Transverse colon (tissue), 4 donors: ENCODE measurements at regions not wholly inside any gene's neighbourhood (a gene's known extent, or its start where the extent isn't known, plus 50 kb on each side); places are given as distances from the start of the nearest gene placed in this dataset.

Experiments used
- DNase-seq: peaks from one replicate; pipeline ENCODE4 v3.0.0-alpha.2; 2019
- H3K27ac ChIP-seq, 4 donors: fragments of 200-600 bp; sonication (generic); 2 replicates each; pipeline ENCODE4 v1.5.1; 2016 to 2018; ENCODE audit warnings: inconsistent platforms in 4 of 4
- H3K27me3 ChIP-seq: fragments of 200-600 bp; sonication (generic); 2 replicates; pipeline ENCODE4 v1.5.1; 2017; ENCODE audit warnings: inconsistent platforms
- H3K36me3 ChIP-seq, 4 donors: fragments of 200-600 bp; sonication (generic); 2 replicates each; pipeline ENCODE4 v1.5.1; 2017 to 2019; ENCODE audit warnings: inconsistent platforms in 4 of 4
- H3K4me1 ChIP-seq, 4 donors: fragments of 200-600 bp; sonication (generic); 2 replicates each; pipeline ENCODE4 v1.5.1; 2017 to 2020; ENCODE audit warnings: inconsistent platforms in 4 of 4
- H3K4me3 ChIP-seq, 4 donors: fragments of 200-600 bp; sonication (generic); 1 replicate in 1 of 4; 2 replicates in 3 of 4; pipeline versions ENCODE4 v1.5.1 to v1.6.1; 2017 to 2019; ENCODE audit warnings: inconsistent platforms in 4 of 4
- H3K9me3 ChIP-seq, 2 donors: fragments of 200-600 bp; sonication (generic); 2 replicates each; pipeline ENCODE4 v1.5.1; 2017 to 2019; ENCODE audit warnings: inconsistent platforms in 2 of 2
- CTCF ChIP-seq, 5 experiments: fragments of 200-600 bp in 3 of 5; fragments of 450-650 bp in 2 of 5; sonication (generic) in 3 of 5; IDR thresholded peaks; 1 replicate in 2 of 5; 2 replicates in 3 of 5; pipeline ENCODE4 v1.5.1; 2016 to 2017; ENCODE audit warnings: antibody characterized with exemption in 5 of 5, inconsistent platforms in 3 of 5, mild to moderate bottlenecking in 2 of 5, moderate library complexity in 1 of 5
- EP300 ChIP-seq: sonication (generic); formaldehyde crosslinking; IDR thresholded peaks from one replicate; pipeline ENCODE4 v1.6.1; 2017; ENCODE audit warnings: antibody characterized with exemption, low read depth
- POLR2A ChIP-seq: fragments of 450-650 bp; IDR thresholded peaks from one replicate; pipeline ENCODE4 v1.6.1; 2016; ENCODE audit warnings: antibody characterized with exemption, mild to moderate bottlenecking, moderate library complexity
- POLR2AphosphoS5 ChIP-seq, 3 donors: sonication (generic); formaldehyde crosslinking; IDR thresholded peaks; one replicate each; pipeline ENCODE4 v1.6.1; 2016; ENCODE audit warnings: antibody characterized with exemption in 3 of 3
- WGBS, 2 donors: methylation state at CpG; one replicate each; pipeline ENCODE4 v1.1.5; 2018; ENCODE audit warnings: low coverage in 1 of 2; 5-methylcytosine and 5-hydroxymethylcytosine counted together
- in situ Hi-C, 4 donors: fragments of 200-750 bp; cut with MboI; loops; one replicate each; pipeline versions ENCODE4 v1.15.0 to v1.15.1; 2017; ENCODE audit warnings: low sequenced_read_pairs in 3 of 4, low pct_ligation_motif_present in 1 of 4, low pct_unique_long_range_greater_than_20kb in 1 of 4
- intact Hi-C: fragments of 100-400 bp; cut with DNase I; formaldehyde crosslinking; loops from one replicate; pipeline ENCODE4 v1.15.1; 2023; ENCODE audit warnings: low total_unique reads

- 72 to 74% methylated on average over 5 of the region's 5 CpGs for WGBS, 2 donors
- Histone ChIP-seq H3K36me3 (no peaks in the 10 kb centered on the region), H3K4me1 (peaks cover 0 to 3% (median 0%) of the 10 kb centered on the region in 4 donors), H3K9me3 (no peaks in the 10 kb centered on the region), H3K4me3 (no peak overlapping the region), H3K27ac (no peak overlapping the region), H3K27me3 (no peaks in the 10 kb centered on the region)
- intact Hi-C loops: no loop called here
- DNase-seq: no peak
- in situ Hi-C loops: no loop called here
- TF ChIP-seq POLR2A (no peak), CTCF (IDR thresholded peaks at IDR 0.05) (no peak), POLR2AphosphoS5 (IDR thresholded peaks at IDR 0.05) (no peak), EP300 (no peak)
Measured at GRCh38 chr11:81071606-81072005, 1630.8 kb upstream of the TENM4 start.

- Histone ChIP-seq H3K36me3 (no peaks in the 10 kb centered on the region), H3K4me1 (peaks cover 0 to 3% (median 0%) of the 10 kb centered on the region in 4 donors), H3K27ac (no peak overlapping the region), H3K27me3 (no peaks in the 10 kb centered on the region), H3K4me3 (no peak overlapping the region), H3K9me3 (no peaks in the 10 kb centered on the region)
- no peak for DNase-seq
- in situ Hi-C loops: no loop called here
- no peak for TF ChIP-seq POLR2AphosphoS5 (IDR thresholded peaks at IDR 0.05)
- no peak for TF ChIP-seq POLR2A
- no peak for TF ChIP-seq EP300
- TF ChIP-seq CTCF (IDR thresholded peaks at IDR 0.05): no peak
- intact Hi-C loops: no loop called here
- 40 to 43% methylated on average over 4 of the region's 4 CpGs for whole genome bisulfite sequencing, 2 donors
Measured at GRCh38 chr11:81070948-81071347, 1630.1 kb upstream of the TENM4 start.

- no peak overlapping the region for H3K27ac ChIP-seq
- no peak for TF ChIP-seq POLR2AphosphoS5 (IDR thresholded peaks at IDR 0.05)
- in situ Hi-C loops (no loop called here), intact Hi-C loops (no loop called here)
- DNase-seq: no peak
- H3K36me3 ChIP-seq: no peaks in the 10 kb centered on the region
- H3K4me1 ChIP-seq: no peaks in the 10 kb centered on the region
- no peaks in the 10 kb centered on the region for H3K27me3 ChIP-seq
- H3K4me3 ChIP-seq: no peak overlapping the region
- H3K9me3 ChIP-seq: no peaks in the 10 kb centered on the region
- 35 to 43% methylated on average over 1 of the region's 1 CpG for WGBS, 2 donors
Measured at GRCh38 chr11:81059356-81059755, 1618.5 kb upstream of the TENM4 start.

GRCh38 chr11:81052344-81053158 is 1611.7 kb upstream of the TENM4 start:
- intact Hi-C loops: no loop called here
- WGBS, 2 donors: 83 to 87% methylated on average over 3 of the region's 3 CpGs
- H3K4me1 ChIP-seq: no peaks in the 10 kb centered on the region

More at GRCh38 chr11:81052344-81053158, 1611.7 kb upstream of the TENM4 start:
- Histone ChIP-seq H3K27me3 (no peaks in the 10 kb centered on the region), H3K9me3 (no peaks in the 10 kb centered on the region), H3K4me3 (no peak overlapping the region), H3K36me3 (no peaks in the 10 kb centered on the region), H3K27ac (no peak overlapping the region)
- in situ Hi-C loops: no loop called here
- DNase-seq: no peak
- no peak for TF ChIP-seq CTCF (IDR thresholded peaks at IDR 0.05)
- TF ChIP-seq POLR2AphosphoS5 (IDR thresholded peaks at IDR 0.05): no peak
- no peak for TF ChIP-seq POLR2A
- TF ChIP-seq EP300: no peak
